Panc1 (cell line): ENCODE measurements at regions not wholly inside any gene's neighbourhood (a gene's known extent, or its start where the extent isn't known, plus 50 kb on each side); places are given as distances from the start of the nearest gene placed in this dataset.

ENCODE experiments used
- ATAC-seq: fragments of 200-7000 bp; cut with Tn5 transposase; 2 replicates; pipeline ENCODE4 v1.9.1; 2020; ENCODE audit warnings: mild to moderate bottlenecking, moderate library complexity
- BruUV-seq: library from RNA; stranded (reverse); fragments of 400-500 nt; replicated peaks from 2 replicates; lab custom pipeline; 2021; lab: Mats Ljungman, UMichigan
- CTCF ChIA-PET: fragments of 300-600 bp; sonication (Branson Sonifier 250); formaldehyde crosslinking; loops from one replicate; lab custom pipeline; 2022; ENCODE audit warnings: antibody characterized with exemption; lab: Charles Lee
- POLR2A ChIA-PET: fragments of 300-600 bp; sonication (Branson Sonifier 250); formaldehyde crosslinking; loops from one replicate; lab custom pipeline; 2022; ENCODE audit warnings: antibody characterized with exemption; lab: Charles Lee
- DNase-seq: peaks from one replicate; pipeline ENCODE4 v3.0.0-alpha.2; 2010; ENCODE audit warnings: low read depth, low spot score
- H3K27ac ChIP-seq: 2 replicates; pipeline ENCODE4 v1.5.1; 2011; ENCODE audit warnings: mild to moderate bottlenecking, low read length, inconsistent platforms
- H3K27me3 ChIP-seq: fragments of 200-500 bp; sonication (Bioruptor generic); 2 replicates; pipeline ENCODE4 v1.6.0; 2014; ENCODE audit warnings: low read length, inconsistent platforms; ENCODE audit not compliant: control insufficient read depth, insufficient read depth
- H3K36me3 ChIP-seq: fragments of 200-500 bp; sonication (Bioruptor generic); 2 replicates; pipeline ENCODE4 v1.5.1; 2014; ENCODE audit warnings: inconsistent platforms, mild to moderate bottlenecking, low read length, moderate library complexity; ENCODE audit not compliant: control insufficient read depth, insufficient read depth
- H3K4me1 ChIP-seq: 2 replicates; pipeline ENCODE4 v1.5.1; 2011; ENCODE audit warnings: inconsistent platforms, mild to moderate bottlenecking, low read length, moderate library complexity; ENCODE audit not compliant: control insufficient read depth, insufficient read depth
- H3K4me3 ChIP-seq, 2 experiments: 2 replicates each; pipeline ENCODE4 v1.5.1; 2011 to 2012; ENCODE audit warnings: low read depth in 2 of 2, low read length in 2 of 2, mild to moderate bottlenecking in 2 of 2, inconsistent platforms in 1 of 2, moderate library complexity in 1 of 2
- H3K9me3 ChIP-seq: fragments of 200-500 bp; sonication (Bioruptor generic); 2 replicates; pipeline ENCODE4 v1.5.1; 2014; ENCODE audit warnings: low read depth, mild to moderate bottlenecking, inconsistent platforms, low read length, moderate library complexity; ENCODE audit not compliant: control insufficient read depth, insufficient read depth
- POLR2AphosphoS5 ChIP-seq: IDR thresholded peaks from 2 replicates; pipeline ENCODE4 v1.6.1; 2012; ENCODE audit warnings: mild to moderate bottlenecking, low read depth, low read length, moderate library complexity
- SIN3A ChIP-seq: IDR thresholded peaks from 2 replicates; pipeline ENCODE4 v1.6.1; 2012; ENCODE audit warnings: low read depth, mild to moderate bottlenecking, low read length, moderate library complexity, borderline replicate concordance; ENCODE audit not compliant: insufficient read depth
- TCF7L2 ChIP-seq: IDR thresholded peaks from 2 replicates; pipeline ENCODE4 v1.6.1; 2011; ENCODE audit warnings: mild to moderate bottlenecking, low read depth, low read length, inconsistent platforms
- in situ Hi-C: cut with HindIII; loops from 2 replicates; pipeline ENCODE4 v1.10.0; 2016; ENCODE audit warnings: low sequenced_read_pairs, low pct_unique_long_range_greater_than_20kb
- intact Hi-C: fragments of 100-400 bp; cut with micrococcal nuclease; formaldehyde crosslinking; loops from one replicate; pipeline ENCODE4 v1.10.0; 2022; ENCODE audit not compliant: unreplicated experiment
- TF ChIP-seq, protein P1 (sequence below), 2 experiments: IDR thresholded peaks; 2 replicates each; pipeline ENCODE4 v1.6.1; 2011 to 2012; ENCODE audit warnings: low read depth in 2 of 2, control low read depth in 1 of 2, low read length in 1 of 2, mild to moderate bottlenecking in 1 of 2, moderate library complexity in 1 of 2; ENCODE audit not compliant: insufficient read depth in 1 of 2
- TF ChIP-seq, protein P2 (sequence below): fragments of 450-650 bp; IDR thresholded peaks from 2 replicates; pipeline ENCODE4 v1.5.1; 2017; ENCODE audit warnings: mild to moderate bottlenecking

DNA sequence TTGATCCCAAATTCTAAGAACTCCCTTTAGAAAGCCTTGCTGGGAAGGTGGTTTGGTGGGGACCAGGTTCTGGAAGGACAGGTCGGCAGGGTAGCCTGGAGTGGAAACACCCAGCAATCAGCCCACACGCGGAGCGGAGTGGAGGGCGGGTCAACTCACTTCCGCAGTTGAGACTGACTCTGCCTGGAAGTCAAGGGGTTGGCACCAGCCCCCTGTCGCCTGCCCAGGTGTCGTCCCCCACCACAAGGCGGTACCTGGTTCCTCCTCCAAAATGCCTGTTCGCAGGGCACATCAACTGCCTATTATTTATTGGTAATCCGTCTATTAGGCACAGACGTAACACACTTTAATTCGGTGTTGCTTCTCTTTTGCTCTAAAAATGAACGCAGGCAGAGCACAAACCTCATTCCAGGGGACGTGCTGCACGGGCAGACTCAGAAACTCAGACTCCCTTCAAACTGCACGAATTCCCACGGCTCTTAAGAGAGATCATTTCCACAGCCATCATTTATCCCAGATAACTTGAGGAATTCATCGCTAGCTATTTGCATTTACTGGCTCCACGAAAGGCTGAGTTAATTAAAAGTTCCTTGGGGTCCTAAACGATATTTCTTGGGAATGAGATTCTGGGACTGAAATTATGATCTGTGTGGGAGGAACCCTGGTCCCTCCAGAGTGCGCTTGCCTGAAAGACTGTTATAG is 248.2 kb upstream of the PPP2R2D start:
- POLR2A ChIA-PET = no interaction called here
- H3K9me3 ChIP-seq = no peaks in the 10 kb centered on the region
- in situ Hi-C loops = no loop called here
- no TSS peak for BruUV-seq
- CTCF ChIA-PET = no interaction called here
- ATAC-seq (no peak), DNase-seq (no peak)
- no peaks in the 10 kb centered on the region for H3K36me3 ChIP-seq
- H3K27ac ChIP-seq = no peak overlapping the region
- intact Hi-C loops = no loop called here
- no peaks in the 10 kb centered on the region for H3K27me3 ChIP-seq
- no peak overlapping the region for H3K4me3 ChIP-seq
- H3K4me1 ChIP-seq = 0 out of 2 replicates have a peak, but pooled peaks cover 3% of the 10 kb centered on the region
- TF ChIP-seq SIN3A = no peak
- TF ChIP-seq, protein P1, sequence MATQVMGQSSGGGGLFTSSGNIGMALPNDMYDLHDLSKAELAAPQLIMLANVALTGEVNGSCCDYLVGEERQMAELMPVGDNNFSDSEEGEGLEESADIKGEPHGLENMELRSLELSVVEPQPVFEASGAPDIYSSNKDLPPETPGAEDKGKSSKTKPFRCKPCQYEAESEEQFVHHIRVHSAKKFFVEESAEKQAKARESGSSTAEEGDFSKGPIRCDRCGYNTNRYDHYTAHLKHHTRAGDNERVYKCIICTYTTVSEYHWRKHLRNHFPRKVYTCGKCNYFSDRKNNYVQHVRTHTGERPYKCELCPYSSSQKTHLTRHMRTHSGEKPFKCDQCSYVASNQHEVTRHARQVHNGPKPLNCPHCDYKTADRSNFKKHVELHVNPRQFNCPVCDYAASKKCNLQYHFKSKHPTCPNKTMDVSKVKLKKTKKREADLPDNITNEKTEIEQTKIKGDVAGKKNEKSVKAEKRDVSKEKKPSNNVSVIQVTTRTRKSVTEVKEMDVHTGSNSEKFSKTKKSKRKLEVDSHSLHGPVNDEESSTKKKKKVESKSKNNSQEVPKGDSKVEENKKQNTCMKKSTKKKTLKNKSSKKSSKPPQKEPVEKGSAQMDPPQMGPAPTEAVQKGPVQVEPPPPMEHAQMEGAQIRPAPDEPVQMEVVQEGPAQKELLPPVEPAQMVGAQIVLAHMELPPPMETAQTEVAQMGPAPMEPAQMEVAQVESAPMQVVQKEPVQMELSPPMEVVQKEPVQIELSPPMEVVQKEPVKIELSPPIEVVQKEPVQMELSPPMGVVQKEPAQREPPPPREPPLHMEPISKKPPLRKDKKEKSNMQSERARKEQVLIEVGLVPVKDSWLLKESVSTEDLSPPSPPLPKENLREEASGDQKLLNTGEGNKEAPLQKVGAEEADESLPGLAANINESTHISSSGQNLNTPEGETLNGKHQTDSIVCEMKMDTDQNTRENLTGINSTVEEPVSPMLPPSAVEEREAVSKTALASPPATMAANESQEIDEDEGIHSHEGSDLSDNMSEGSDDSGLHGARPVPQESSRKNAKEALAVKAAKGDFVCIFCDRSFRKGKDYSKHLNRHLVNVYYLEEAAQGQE (IDR thresholded peaks at IDR 0.05; ENCODE audit: insufficient read depth in 1 of 2, low read depth in 2 of 2, low read length in 1 of 2) = no peak
- no peak for TF ChIP-seq TCF7L2
- TF ChIP-seq, protein P2, sequence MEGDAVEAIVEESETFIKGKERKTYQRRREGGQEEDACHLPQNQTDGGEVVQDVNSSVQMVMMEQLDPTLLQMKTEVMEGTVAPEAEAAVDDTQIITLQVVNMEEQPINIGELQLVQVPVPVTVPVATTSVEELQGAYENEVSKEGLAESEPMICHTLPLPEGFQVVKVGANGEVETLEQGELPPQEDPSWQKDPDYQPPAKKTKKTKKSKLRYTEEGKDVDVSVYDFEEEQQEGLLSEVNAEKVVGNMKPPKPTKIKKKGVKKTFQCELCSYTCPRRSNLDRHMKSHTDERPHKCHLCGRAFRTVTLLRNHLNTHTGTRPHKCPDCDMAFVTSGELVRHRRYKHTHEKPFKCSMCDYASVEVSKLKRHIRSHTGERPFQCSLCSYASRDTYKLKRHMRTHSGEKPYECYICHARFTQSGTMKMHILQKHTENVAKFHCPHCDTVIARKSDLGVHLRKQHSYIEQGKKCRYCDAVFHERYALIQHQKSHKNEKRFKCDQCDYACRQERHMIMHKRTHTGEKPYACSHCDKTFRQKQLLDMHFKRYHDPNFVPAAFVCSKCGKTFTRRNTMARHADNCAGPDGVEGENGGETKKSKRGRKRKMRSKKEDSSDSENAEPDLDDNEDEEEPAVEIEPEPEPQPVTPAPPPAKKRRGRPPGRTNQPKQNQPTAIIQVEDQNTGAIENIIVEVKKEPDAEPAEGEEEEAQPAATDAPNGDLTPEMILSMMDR = no peak
- no peak for TF ChIP-seq POLR2AphosphoS5

DNA sequence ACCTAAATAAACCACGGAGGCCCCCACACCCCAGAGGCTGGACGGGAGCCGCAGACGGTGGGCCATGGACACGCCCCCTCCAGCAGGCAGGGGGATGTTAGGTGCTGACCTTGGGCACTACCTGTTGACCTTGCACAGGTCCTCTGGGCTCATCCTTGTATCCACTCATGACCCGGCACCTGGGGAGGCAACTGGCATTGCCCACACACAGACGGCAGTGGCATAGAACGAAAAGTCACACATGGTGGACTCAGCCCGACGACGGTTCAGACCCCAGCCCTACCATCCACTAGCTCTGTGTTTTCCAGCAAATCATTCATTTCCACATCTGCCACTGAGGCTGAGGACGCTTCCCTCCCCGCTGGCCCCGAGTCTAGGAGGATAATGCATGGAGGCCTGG is 247.7 kb upstream of the PPP2R2D start:
- intact Hi-C loops = no loop called here
- ChIA-PET CTCF (no interaction called here), POLR2A (no interaction called here)
- in situ Hi-C loops = no loop called here
- no peak overlapping the region for H3K4me3 ChIP-seq
- ATAC-seq = no peak
- TF ChIP-seq SIN3A (no peak), TCF7L2 (no peak), POLR2AphosphoS5 (no peak)
- TF ChIP-seq, protein P2 = no peak
- TF ChIP-seq, protein P1 (IDR thresholded peaks at IDR 0.05; ENCODE audit: insufficient read depth in 1 of 2, low read depth in 2 of 2, low read length in 1 of 2) = no peak
- no peak overlapping the region for H3K27ac ChIP-seq
- DNase-seq = no peak
- peaks cover 3% of the 10 kb centered on the region; the same call in 1 of the 2 replicates for H3K4me1 ChIP-seq
- no TSS peak for BruUV-seq
- no peaks in the 10 kb centered on the region for H3K27me3 ChIP-seq
- H3K9me3 ChIP-seq = no peaks in the 10 kb centered on the region
- no peaks in the 10 kb centered on the region for H3K36me3 ChIP-seq
